Type B pancreatic cell (in vitro differentiated cells): ENCODE measurements at regions not wholly inside any gene's neighbourhood (a gene's known extent, or its start where the extent isn't known, plus 50 kb on each side); places are given as distances from the start of the nearest gene placed in this dataset.

ENCODE experiments used
- DNase-seq: peaks from one replicate; pipeline ENCODE4 v3.0.0; 2021; ENCODE audit warnings: mixed read lengths; ENCODE audit not compliant: unreplicated experiment; ENCODE audit errors: extremely low spot score
- H3K27ac Mint-ChIP-seq: 2 replicates; pipeline ENCODE4 v1.8.0; 2021; ENCODE audit warnings: mild to moderate bottlenecking, mixed read lengths
- H3K27me3 Mint-ChIP-seq: 2 replicates; pipeline ENCODE4 v1.8.0; 2021; ENCODE audit warnings: mixed read lengths
- H3K36me3 Mint-ChIP-seq: 2 replicates; pipeline ENCODE4 v1.8.0; 2021; ENCODE audit warnings: mixed read lengths
- H3K4me1 Mint-ChIP-seq: one replicate; pipeline ENCODE4 v1.8.0; 2021; ENCODE audit warnings: mixed read lengths; ENCODE audit not compliant: unreplicated experiment
- H3K4me3 Mint-ChIP-seq: 2 replicates; pipeline ENCODE4 v1.8.0; 2021; ENCODE audit warnings: mild to moderate bottlenecking, mixed read lengths
- H3K9me3 Mint-ChIP-seq: 2 replicates; pipeline ENCODE4 v1.8.0; 2021; ENCODE audit warnings: mixed read lengths
- TF ChIP-seq, protein P1 (sequence below): fragments of 200-600 bp; sonication (generic); conservative IDR thresholded peaks from 2 replicates; pipeline ENCODE4 v1.5.0; 2021; ENCODE audit warnings: antibody characterized with exemption, mild to moderate bottlenecking

DNA sequence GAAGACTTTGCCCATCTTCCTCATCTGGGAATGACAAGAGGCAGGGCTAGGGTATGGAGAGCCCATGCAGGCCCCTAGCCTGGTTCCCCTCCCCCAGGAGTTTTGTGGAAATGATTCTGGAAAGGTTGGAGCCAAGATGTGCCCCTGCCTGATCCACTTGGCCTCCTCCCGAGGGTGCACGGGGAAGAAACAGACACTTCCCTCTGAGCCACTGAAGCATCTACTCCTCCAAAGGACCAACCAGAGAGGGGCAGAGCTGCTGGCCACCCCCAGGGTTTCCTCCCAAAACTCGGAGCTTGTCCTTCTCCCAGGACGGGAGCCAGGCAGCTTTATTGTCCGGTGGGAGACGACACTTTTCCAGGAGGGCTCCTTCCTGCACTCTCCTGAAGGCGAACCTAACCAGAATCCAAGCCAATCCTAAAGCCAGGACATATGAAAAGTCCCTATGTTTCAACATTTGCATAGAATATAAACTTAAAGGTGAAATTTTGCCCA lies 149.2 kb upstream of the COPS8 start:
- Mint-ChIP-seq H3K27ac (no peak overlapping the region), H3K4me3 (no peak overlapping the region), H3K4me1 (peaks cover 42% of the 10 kb centered on the region), H3K36me3 (no peaks in the 10 kb centered on the region), H3K27me3 (peaks cover 14% of the 10 kb centered on the region), H3K9me3 (no peaks in the 10 kb centered on the region)
- TF ChIP-seq, protein P1, sequence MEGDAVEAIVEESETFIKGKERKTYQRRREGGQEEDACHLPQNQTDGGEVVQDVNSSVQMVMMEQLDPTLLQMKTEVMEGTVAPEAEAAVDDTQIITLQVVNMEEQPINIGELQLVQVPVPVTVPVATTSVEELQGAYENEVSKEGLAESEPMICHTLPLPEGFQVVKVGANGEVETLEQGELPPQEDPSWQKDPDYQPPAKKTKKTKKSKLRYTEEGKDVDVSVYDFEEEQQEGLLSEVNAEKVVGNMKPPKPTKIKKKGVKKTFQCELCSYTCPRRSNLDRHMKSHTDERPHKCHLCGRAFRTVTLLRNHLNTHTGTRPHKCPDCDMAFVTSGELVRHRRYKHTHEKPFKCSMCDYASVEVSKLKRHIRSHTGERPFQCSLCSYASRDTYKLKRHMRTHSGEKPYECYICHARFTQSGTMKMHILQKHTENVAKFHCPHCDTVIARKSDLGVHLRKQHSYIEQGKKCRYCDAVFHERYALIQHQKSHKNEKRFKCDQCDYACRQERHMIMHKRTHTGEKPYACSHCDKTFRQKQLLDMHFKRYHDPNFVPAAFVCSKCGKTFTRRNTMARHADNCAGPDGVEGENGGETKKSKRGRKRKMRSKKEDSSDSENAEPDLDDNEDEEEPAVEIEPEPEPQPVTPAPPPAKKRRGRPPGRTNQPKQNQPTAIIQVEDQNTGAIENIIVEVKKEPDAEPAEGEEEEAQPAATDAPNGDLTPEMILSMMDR: no peak
- DNase-seq: no peak

- Mint-ChIP-seq H3K9me3 (no peaks in the 10 kb centered on the region), H3K27me3 (peaks cover 11% of the 10 kb centered on the region), H3K36me3 (no peaks in the 10 kb centered on the region), H3K27ac (no peak overlapping the region), H3K4me1 (peaks cover 41% of the 10 kb centered on the region), H3K4me3 (no peak overlapping the region)
- TF ChIP-seq, protein P1: no peak
- DNase-seq: no peak
Measured at GRCh38 chr2:236938126-236938525, 147.6 kb upstream of the COPS8 start.

DNA sequence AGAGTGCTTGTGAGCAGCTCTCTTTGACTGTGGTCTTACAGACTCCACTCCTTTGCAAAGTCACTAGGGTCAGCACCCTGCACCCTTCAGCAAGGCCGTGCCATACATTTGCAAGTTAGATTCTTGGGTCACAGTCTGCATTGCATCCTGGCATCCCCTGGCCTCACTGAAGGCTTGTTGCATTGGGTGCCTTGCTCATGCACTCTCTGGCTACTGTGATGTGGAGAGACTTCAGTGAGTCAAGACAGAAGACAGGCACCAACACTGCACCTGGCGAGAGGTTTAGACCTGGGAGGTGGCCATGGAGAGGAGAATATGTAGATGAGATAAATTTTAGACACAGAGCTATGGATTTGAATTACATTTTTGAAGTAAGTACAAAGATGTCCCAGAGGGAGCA lies 146.4 kb upstream of the COPS8 start:
- H3K27me3 Mint-ChIP-seq: peaks cover 18% of the 10 kb centered on the region
- H3K36me3 Mint-ChIP-seq: no peaks in the 10 kb centered on the region
- H3K4me1 Mint-ChIP-seq: peaks cover 44% of the 10 kb centered on the region
- H3K4me3 Mint-ChIP-seq: no peak overlapping the region
- no peaks in the 10 kb centered on the region for H3K9me3 Mint-ChIP-seq
- no peak for DNase-seq
- H3K27ac Mint-ChIP-seq: peak overlapping the region; percentile 42
- TF ChIP-seq, protein P1: no peak

GRCh38 chr2:236939721-236940231 lies 145.9 kb upstream of the COPS8 start:
- Mint-ChIP-seq H3K9me3 (no peaks in the 10 kb centered on the region), H3K27me3 (peaks cover 18% of the 10 kb centered on the region), H3K27ac (peak overlapping the region; percentile 70), H3K36me3 (no peaks in the 10 kb centered on the region), H3K4me1 (peaks cover 44% of the 10 kb centered on the region), H3K4me3 (peak overlapping the region; percentile 55)
- no peak for DNase-seq
- TF ChIP-seq, protein P1: no peak

DNA sequence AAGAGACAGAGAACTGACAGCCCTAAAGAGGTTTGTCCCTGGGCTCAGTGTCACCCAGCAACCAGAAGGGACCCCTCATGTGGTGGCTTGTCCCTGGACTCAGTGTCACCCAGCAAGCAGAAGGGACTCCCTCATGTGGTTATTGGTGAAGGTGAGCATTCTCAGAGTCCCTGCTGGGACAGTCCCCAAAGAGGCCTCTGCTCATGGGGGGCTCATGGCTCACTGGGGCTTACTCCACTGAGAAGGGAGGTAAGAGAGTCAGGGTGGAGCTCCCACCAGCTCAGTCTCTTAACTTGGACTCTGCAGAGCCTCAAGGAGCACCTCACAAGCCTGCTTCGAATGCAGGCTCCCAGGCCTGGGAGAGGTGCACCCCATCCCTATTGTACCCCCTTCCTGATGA lies 145.2 kb upstream of the COPS8 start:
- H3K4me1 Mint-ChIP-seq: peaks cover 44% of the 10 kb centered on the region
- H3K27ac Mint-ChIP-seq: peak overlapping the region; percentile 70
- DNase-seq: no peak
- peaks cover 11% of the 10 kb centered on the region for H3K27me3 Mint-ChIP-seq
- TF ChIP-seq, protein P1: no peak
- H3K36me3 Mint-ChIP-seq: no peaks in the 10 kb centered on the region
- H3K9me3 Mint-ChIP-seq: no peaks in the 10 kb centered on the region
- H3K4me3 Mint-ChIP-seq: no peak overlapping the region
